Inflammatory macrophage (primary cell): ENCODE measurements at regions not wholly inside any gene's neighbourhood (a gene's known extent, or its start where the extent isn't known, plus 50 kb on each side); places are given as distances from the start of the nearest gene placed in this dataset.
"Not testable (repeated sequence)": the region's sequence is repeated elsewhere in the genome, so short reads cannot be mapped to it uniquely, and the experiment has no call there.

Experiments
- DNase-seq, 2 donors: peaks; one replicate each; pipeline ENCODE4 v3.0.0-alpha.2; 2020 to 2022

DNA sequence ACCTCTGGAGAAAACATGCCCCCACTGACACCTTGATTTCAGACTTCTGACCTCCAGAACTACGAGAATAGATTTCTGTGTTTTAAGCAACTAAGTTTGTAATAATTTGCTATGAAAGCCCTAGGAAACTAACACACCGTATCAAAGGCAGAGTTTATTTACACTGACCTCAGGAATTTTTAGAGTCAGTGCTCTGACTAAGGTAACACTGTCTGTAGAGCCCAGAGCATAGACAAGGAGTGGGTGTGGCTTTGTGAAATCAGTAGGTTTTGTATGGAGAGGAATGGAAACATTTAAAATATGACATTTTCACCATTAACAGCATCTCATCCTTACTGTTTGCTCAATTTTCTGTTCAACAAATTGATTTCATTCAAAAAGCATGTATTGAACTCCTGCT lies 764.4 kb upstream of the PCDH10 start:
- DNase-seq, result no peak

DNA sequence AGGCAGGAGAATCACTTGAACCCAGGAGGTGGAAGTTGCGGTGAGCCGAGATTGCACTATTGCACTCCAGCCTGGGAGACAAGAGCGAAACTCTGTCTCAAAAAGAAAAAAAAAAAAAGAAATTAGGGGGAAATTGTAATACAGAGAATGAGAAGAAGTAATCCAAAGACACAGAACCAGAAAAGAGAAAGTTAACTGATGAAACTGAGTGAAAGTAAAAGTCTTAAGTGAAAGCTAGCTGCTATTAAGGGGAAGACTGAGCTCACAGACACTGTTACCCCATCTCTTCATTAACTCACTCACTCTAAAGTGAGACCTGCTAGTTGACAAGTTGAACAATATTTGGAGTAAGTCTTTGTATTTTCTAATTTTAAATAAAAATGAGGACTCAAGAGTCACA lies 763.0 kb upstream of the PCDH10 start:
- no peak for DNase-seq

DNA sequence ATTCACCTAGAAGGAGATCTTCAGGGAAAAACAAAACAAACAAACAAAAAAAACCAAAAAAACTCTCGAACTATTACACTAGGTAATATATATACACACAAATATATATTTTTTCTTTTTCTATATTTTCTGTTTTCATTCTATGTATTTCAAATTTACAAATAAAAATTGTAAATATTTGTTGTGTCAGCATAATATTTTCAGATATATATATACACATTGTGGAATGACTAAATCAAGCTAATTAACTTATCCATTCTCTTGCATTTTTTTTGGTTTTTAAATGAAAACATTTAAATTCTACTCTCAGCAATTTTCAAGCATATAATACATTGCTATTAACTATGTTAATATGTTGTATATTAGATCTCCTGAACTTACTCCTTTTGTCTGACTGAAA lies 762.0 kb upstream of the PCDH10 start:
- no peak for DNase-seq

DNA sequence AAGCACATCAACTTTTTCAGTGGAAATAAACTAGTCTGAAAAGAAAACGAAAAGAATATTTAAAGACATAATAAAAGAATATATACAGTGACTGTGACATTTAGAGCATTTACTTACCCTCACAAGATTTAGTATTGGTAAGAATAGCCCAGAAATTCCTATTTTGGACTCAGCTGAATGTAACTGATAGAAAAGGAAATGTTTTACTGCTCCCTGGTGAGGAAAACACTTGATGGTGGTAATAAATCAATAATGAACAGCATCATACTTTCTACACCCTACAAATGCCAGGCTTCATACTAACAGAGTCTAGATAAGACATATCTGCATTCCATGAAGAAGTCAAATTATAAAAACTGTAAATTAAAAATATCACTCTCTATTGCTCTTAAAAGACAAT lies 753.5 kb upstream of the PCDH10 start:
- DNase-seq, result no peak

DNA sequence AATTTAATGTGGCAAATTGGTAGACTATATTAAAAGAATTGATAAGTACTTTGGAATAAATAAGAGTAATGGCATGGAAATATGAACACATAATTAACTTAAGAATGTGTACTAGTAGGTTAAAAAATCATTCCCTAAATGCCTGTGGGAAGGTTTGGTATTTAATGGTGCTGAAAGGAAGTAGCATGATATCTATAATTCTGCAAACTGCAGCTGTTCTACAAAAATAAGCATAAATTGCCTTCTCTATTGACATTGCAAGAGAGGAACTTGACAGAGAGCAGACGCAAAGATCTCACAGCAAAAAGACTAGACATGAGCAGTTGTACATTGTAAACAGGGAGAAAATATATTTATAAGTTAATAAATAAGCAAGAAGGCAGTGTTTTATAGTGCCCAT lies 752.5 kb upstream of the PCDH10 start:
- no peak for DNase-seq

DNA sequence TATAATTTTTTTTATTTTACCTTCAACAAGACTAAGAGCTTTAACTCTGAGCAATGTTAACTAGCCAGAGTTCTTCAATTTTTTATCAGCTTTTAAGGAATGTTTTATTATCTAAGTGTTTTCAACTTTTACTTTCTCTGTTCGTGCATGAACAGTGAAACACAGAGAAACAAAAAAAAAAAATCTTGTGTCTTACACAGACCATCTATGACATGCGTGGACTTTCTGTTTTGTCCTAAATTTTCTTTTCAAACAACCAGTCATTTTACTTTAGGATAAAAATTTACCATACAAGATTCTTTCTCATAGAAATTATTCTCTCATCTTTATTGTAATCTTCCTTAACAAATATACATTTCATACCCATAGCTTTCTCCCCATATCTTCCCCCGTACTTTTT lies 731.9 kb upstream of the PCDH10 start:
- DNase-seq, result no peak

DNA sequence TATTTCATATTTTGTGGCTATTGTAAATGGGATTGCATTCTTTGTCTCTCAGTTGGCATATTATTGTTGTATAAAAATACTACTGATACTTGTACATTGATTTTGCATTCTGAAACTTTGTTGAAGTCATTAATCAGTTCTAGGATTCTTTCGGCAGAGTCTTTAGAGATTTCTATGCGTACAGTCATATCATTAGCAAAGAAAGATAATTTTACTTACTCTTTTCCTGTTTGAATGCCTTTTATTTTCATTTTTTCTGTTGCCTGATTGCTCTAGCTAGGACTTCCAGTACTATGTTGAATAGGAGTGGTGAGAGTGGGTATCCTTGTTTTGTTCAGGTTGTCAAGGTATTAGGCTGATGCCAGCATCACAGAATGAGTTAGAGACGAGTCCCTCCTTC lies 722.0 kb upstream of the PCDH10 start:
- no peak for DNase-seq

DNA sequence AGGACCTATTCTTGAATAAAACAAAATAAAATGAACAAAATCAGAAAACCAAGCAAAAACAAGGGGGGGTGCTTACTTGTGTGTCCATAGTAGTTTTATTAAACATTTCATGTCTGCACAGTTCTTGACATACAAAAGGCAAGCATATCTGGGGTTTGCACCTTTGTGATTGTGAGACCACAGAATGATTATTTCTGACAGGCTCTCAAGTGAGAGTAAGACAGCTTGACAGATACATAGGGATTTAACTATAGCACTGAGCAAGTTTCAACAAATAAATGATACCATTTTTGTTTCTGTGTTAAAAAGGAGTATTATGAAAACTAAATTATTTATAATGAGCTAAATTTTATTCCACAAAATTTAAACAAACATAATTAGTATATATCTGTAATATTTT lies 712.0 kb upstream of the PCDH10 start:
- no peak for DNase-seq

DNA sequence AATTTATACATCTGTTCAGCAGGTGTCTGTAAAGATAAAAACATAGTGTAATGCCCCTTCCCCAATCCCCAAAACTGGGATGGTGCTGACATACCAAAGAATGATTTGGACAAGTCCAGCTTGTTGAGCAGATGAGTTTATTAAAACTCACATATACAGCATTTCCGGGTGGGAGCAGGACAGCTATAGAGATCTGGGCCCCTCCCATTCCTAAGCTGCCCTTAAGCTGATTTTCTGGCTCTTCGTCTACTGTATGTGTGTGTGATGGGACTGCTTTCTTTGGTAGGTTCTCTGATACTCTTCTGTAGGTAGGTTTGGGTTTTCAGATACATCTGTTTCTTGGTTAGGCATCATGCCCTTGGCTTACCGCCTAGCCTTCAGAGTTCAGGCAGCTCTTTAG lies 703.7 kb upstream of the PCDH10 start:
- no peak for DNase-seq

DNA sequence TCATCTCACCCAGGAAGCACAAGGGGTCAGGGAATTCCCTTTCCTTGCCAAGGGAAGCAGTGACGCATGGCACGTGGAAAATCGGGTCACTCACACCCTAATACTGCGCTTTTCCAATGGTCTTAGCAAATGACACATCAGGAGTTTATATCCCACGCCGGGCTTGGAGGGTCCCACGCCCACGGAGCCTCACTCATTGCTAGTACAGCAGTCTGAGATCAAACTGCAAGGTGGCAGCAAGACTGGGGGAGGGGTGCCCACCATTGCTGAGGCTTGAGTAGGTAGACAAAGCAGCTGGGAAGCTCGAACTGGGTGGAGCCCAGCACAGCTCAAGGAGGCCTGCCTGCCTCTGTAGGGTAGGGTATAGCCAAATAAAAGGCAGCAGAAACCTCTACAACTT lies 691.1 kb upstream of the PCDH10 start:
- not testable (repeated sequence) for DNase-seq

DNA sequence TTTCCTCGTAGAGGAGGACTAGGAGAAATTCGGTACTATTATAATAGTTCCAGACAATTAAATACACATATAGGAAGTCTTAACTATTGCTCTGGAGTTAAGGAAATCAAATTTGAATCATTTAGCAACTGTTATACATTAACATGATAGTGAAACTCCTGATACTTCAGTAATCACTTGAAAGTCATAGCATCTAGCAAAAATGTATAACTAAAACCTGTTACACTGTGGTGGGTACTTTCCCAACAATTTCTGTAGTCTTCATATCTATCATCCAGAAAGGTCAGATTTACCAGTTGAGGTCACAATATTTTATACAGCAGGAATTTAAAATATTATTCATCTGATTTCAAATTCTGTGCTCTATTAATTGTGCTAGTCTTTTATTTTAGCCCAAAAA lies 669.6 kb upstream of the PCDH10 start:
- no peak for DNase-seq

DNA sequence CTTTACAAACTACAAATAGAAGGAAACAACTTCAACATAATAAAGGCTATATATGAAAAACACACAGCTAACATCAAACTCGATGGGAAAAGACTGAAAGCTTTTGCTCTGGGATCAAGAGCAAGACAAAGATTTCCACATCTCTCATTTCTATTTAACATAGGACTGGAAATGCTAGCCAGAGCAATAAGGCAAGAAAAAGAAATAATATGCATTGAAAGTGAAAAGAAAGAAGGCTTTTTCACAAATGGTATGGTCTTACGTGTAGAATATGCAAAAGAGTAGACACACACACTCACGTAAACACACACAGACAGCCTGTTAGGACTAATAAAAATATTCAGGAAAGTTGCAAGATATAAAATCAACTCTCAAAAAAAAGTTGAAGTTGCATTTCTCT lies 660.5 kb upstream of the PCDH10 start:
- no peak for DNase-seq

DNA sequence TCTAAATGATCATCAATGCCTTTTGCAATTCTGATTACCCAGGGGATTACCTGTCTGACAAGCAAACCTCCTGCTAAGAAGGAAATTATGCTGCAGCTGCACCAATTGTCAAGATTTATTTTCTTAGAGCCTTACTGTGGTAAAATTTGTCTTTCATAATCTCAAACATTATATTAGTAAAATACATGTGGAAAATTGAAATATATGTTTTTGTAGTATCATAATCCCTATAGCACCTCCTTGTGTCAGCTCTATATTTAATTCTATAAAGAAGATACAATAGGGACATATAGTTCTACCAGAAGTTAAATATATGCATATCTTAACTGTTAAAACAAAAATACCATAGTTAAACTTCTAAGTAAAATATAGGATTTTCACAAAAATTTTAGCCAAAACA lies 655.6 kb upstream of the PCDH10 start:
- no peak for DNase-seq

DNA sequence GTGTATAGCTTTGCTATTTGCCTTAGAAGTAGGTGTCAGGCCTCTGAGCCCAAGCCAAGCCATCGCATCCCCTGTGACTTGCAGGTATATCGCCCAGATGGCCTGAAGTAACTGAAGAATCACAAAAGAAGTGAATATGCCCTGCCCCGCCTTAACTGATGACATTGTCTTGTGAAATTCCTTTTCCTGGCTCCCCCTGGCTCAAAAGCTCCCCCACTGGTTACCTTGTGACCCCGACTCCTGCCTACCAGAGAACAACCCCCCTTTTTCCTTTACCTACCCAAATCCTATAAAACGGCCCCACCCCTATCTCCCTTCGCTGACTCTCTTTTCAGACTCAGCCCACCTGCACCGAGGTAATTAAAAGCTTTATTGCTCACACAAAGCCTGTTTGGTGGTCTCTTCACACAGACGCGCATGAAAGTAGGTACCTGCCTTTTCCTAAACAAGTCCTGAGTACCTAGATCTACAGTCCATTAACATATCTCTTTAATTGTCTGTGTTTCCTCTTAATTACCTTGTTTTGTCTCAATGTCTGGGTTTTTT lies 653.8 kb upstream of the PCDH10 start:
- not testable (repeated sequence) for DNase-seq

DNA sequence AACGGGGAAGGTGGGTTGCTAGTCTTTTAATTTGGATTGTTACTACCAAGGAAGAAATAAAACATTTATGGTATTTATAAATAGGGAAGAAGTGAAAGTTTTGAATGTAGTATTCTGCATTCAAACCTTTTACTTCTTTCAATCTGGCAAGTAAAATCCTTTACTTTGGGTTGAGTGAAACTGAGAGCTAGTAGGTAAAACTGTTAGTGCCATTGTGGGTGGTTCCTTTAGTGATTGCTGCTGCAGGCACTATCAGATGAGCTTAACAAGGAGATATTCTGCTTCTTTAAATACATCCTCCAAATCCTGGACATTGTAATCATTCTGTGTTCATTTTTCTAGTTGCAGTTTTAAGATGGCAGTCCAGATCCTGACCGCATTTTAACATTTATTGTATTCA lies 650.9 kb upstream of the PCDH10 start:
- DNase-seq, result no peak

DNA sequence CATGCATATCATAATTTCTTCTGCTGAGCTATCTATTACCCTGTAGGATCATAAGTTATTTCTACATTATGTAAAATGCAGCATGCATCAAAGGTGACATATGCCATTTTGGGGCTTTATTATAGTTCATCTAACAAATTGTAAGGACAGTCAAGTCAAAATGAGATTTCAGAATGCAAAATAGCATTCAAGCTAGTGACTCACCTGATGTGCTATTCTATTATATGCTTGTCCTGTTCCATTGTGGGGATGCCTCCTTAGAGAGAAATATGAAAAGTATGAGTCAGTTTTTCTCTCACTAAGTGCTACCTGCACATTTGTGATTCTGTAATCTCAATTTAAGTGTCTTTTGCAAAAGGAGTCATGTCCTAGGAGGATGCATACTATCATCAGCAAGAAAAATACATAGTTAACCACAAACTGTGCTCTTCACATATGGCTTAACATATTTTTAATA lies 647.0 kb upstream of the PCDH10 start:
- no peak for DNase-seq

DNA sequence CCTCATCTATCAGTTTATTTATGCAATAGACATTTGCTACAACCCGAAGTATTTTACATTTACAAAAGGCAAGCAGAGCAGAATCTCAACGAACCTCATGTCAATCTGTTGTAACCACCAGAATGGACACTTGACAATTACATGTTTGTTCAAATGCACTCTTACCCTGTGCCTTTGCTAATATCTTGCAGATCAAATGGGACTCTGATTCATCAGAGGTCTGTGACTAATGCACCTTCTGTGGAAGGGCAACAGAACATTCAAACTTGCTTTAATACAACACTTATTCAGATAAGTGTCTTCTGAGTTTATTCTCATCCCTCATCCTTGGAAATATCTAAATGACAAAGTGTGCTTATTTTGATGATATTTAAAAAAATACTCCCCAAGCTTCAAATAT lies 644.7 kb upstream of the PCDH10 start:
- no peak for DNase-seq

DNA sequence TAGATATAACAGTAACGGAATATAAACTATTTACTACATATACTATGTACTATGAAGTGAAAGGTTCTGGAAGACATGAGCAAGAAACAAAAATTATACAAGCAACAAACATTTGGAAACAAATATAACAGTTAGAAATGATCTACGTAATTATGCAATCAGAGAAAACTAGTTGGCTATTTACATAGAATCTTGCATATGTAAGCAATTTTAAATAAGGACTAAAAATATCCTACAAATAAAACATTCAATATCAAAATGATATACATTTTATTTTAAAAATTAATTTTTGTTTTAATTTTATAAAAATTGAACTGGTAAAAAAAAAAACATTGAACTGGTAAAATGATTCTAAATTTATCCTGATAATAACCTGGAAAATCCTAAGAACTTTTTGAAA lies 642.5 kb upstream of the PCDH10 start:
- no peak for DNase-seq

DNA sequence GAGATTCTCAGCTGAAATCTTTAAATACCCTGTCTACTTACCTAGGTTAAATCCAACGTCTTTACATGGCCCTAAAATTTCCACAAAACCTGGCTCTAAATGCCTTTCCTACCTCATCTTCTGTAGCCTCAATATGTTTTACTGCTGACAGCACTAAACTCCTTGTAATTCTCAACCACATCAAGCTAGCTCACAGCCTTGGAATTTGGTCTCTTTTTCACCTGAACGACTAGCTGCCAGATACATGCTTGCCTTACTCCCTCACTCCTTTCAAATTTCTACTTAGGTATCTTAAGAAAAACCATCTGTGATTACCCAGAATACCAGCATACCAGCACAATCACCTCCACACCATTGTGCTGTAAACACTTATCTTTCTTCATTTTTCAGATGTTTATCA lies 635.6 kb upstream of the PCDH10 start:
- DNase-seq, result no peak

DNA sequence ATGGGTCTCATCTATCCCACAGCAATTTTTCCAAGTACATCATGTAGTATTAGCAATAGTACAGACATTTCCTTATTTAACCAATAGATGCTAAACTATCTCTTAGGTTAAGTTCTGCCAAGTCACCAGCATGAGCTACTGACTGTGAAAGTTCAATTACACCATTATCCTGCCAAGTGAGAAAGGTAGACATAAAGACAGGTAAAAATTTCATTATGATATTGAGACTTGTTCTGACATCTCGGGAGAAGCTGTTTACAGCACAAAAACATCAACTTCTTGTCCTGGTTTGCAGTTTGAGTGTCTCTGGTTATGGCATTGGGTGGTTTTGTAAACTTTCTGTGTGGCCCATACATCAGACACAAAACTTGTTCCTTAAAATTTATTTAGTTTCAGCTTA lies 622.4 kb upstream of the PCDH10 start:
- no peak for DNase-seq

DNA sequence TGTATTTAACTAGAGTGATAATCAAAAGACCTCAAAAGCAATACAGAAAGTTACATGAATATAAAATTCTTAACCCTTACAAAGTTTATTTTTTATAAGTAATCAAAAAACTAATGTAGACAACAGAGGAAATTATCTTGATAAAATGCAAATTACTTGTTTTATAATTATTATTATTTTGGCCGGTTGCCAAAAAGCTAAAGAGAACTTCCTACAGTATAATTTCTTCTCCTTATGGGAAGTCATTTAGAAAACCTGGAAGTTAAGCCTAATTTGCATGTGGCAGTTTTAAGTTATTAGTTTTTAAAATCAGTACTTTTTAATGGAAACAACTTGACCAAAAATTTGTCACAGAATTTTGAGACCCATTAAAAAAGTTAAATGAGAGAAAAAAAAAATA lies 621.3 kb upstream of the PCDH10 start:
- DNase-seq, result no peak

DNA sequence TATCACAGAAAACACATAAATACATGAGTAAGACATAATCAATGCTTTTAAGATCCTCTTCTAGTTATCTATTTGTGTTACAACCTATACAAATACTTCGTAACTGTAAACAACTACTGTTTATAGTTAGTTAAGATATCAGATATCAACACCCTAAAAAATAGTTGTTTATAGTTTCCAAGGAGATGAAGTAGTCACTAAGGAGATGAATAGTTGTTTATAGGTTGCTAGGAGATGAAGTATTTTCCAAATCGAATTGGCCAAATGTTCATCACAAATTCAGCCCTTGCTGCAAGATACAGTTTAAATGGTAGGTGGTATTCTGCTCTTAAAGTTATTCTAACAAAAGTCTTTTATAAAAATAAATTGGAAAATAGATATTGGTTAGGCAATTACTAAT lies 618.2 kb upstream of the PCDH10 start:
- DNase-seq, result no peak

DNA sequence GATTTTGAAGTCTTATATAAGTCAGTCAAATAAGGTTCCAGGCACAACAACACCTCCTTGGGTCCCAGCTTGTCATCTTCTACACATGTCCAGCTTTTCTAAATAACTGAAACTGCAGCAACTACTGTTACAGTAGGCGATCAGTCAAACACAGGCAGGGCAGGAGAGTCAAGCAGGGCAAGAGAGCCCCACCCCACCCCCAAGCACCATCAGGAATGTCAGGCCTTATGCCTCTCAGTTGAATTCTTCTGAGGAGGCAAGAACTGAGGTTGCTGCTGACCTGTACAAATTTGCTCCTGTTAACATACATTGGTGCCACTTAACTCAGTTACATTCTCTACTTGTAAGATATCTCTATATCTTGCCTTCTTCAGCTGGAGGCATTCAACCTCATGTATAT lies 608.8 kb upstream of the PCDH10 start:
- no peak for DNase-seq

DNA sequence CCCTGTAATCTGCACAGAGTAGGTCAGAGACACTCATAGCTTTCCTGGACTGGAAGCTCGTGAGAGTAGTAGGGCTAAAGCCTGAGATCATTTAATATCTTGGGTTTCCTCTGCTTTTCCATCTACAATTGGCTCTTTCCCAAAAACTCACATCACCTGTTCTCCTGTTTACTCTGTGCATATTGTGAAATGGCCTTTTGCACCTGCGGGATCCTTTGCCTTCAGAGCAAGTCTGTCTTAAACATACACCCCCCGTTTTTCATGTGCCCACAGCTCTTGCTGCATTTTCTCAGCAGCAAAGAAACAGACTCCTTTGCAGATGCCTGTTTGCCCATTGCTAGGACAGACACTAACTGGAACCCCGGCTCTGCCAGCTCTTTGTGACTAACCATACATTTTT lies 608.3 kb upstream of the PCDH10 start:
- no peak for DNase-seq

DNA sequence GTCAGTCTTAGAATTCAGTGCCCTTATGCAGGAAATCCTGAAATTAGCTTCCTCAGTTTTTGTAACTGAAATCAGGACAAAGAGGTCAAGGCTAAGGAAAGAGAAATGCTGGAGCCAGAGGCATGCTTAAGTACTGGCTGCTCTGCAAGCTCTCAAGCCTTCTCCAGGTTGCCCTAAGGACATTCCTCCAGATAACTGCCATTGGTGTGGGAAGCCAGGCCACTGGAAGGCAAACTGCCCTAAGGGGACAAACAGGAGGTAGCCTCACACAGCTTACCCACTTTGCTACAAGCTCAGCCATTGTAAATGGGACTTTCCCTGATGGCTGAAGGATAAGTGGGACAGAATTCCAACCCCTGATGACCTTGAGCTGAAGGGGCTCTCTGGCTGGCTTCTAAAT lies 606.9 kb upstream of the PCDH10 start:
- no peak for DNase-seq

DNA sequence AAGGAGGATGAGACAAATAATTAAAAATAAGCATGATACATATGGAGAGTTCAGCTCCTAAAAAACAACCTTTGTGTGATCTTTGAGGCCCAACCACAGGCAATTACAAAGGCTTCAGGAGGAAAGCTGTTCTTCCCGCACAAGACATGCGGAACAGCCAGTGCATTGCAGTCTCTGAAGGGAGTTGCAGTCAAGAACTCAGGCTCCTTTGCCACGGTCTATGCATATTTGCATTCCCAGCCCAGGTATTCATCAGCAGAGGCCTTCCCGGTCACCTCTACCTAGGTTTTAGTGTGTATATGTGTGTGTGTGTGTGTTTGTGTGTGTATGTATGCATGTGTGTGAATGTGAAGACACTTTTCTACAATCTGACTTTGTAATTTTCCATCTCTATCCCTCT lies 600.6 kb upstream of the PCDH10 start:
- no peak for DNase-seq
